Fibroblast of lung (primary cell): ENCODE measurements at regions not wholly inside any gene's neighbourhood (a gene's known extent, or its start where the extent isn't known, plus 50 kb on each side); places are given as distances from the start of the nearest gene placed in this dataset.

ENCODE experiments used
- CTCF ChIP-seq, 2 donors: IDR thresholded peaks in 1 of 2; conservative IDR thresholded peaks in 1 of 2; 1 replicate in 1 of 2; 2 replicates in 1 of 2; pipeline ENCODE4 v1.5.1; 2011 to 2012; ENCODE audit warnings: low read length in 2 of 2, control low read depth in 1 of 2, inconsistent platforms in 1 of 2, low read depth in 1 of 2, mild to moderate bottlenecking in 1 of 2
- EZH2 ChIP-seq: IDR thresholded peaks from 2 replicates; pipeline ENCODE4 v1.5.1; 2012; ENCODE audit warnings: low read length, control low read depth, mild to moderate bottlenecking; ENCODE audit errors: missing control alignments

- TF ChIP-seq CTCF (conservative IDR thresholded peaks at IDR 0.05 in 1 of 2, IDR thresholded peaks at IDR 0.05 in 1 of 2; ENCODE audit: low read depth in 1 of 2, low read length in 2 of 2) = no peak
- no peak for TF ChIP-seq EZH2
Measured at GRCh38 chr5:67903656-67904055, 311.9 kb upstream of the PIK3R1 start.
